GM18498 (cell line): ENCODE measurements at regions not wholly inside any gene's neighbourhood (a gene's known extent, or its start where the extent isn't known, plus 50 kb on each side); places are given as distances from the start of the nearest gene placed in this dataset.

Experiments used
- ATAC-seq: cut with Tn5 transposase; IDR thresholded peaks from one replicate; pipeline ENCODE4 v1.9.1; 2021; ENCODE audit warnings: mild to moderate bottlenecking, moderate library complexity; ENCODE audit not compliant: unreplicated experiment

DNA sequence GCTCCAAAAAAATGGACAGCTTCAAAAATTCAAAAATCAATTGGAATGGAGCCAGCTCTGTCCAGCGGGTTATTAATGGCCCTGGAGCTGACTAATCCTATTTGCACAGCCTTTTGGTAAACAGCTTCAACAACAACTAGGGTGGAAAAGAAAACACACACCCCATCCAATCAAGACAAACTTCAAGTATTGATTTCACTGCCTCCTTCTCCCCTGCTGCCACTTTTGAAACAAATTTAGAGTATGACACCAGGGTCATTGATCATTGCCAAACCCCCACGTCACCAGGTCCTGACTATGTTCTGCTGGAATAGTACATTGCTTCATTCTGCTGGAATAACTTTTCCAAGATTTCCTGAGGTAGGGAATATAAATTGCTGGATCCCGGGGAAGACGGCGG is 56.8 kb upstream of the GTF3A start:
- no peak for ATAC-seq

DNA sequence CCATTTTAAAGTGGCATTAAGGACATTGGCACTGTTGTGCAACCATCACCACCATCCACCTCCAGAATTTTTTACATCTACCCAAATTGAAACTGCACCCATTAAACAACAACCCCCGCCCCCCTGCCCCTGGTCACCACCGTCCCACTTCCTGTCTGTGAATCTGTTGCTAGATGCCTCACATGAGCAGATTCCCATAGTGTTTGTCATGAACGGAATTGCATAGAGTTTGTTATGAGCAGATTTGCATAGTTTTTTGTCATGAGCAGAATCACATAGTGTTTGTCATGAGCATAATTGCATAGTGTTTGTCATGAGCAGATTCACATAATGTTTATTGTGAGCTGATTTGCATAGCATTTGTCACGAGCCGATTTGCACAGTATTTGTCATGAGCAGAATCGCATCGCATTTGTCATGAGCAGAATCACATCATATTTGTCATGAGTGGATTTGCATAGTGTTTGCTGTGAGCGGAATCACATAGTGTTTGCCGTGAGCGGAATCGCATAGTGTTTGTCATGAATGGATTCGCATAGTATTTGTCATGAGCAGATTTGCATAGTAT is 54.0 kb upstream of the GTF3A start:
- no peak for ATAC-seq

DNA sequence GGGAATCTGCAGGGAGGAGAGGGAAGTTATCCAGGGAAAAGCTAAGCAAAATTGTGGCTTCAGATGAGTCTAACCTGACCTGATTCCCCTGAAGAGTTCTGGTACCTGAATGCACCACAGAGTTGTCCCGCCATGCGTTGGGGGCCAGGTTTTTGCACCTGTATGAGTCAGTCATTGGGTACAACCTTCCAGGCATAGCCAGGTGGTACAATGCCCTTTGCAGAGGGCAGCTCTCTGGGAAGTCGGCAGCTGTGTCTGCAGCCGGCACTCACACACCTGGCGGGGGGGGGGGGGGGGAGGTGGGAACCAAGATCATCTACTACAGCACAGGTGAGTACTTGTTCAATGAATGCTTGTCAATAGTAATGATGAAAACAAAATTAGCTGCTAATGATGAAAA is 52.5 kb upstream of the GTF3A start:
- no peak for ATAC-seq

DNA sequence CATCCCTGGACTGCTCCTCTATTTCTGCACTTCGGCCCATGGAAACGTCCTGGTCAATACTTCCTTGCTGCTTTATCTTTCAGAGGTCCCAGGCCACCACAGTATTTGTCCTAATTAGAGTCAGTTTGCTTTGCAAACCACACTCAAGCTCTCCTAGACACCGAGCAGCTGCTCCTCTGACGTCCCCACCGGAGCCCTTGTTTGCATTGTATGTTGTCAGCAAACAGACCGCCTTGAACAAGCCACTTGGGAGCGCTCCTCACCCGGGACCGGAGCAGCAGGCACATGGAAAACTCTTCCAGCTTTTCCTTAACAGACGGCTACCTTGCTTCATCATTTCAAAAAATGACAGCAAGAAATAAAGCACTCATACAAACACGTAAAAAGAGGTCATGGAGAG is 51.5 kb upstream of the GTF3A start:
- ATAC-seq: no peak

DNA sequence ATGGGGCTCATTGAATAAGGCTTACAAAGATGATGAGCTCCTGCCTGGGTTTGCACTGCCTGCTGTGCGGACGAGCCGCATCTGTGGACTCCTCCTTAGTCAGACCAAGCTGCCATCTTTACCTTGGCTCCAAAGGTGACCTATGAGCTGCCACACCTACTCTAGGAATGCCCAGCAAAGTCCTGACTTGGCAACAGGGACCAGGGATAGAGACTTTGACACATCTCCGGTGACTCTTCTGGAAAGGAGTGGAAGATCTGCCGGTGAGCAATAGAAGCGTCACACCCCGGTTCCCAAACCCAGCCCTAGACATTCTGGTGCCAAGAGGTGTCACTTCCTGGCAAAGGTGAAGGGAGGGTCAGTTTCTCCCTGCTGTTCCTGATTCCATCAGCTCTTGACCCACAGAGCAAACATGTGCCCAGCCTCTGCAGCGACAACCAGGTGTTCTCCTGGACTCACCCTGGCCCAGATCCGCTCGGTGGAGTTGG is 50.2 kb upstream of the GTF3A start:
- no peak for ATAC-seq
